ENCODE measurements at regions not wholly inside any gene's neighbourhood (a gene's known extent, or its start where the extent isn't known, plus 50 kb on each side); places are given as distances from the start of the nearest gene placed in this dataset.

DNA sequence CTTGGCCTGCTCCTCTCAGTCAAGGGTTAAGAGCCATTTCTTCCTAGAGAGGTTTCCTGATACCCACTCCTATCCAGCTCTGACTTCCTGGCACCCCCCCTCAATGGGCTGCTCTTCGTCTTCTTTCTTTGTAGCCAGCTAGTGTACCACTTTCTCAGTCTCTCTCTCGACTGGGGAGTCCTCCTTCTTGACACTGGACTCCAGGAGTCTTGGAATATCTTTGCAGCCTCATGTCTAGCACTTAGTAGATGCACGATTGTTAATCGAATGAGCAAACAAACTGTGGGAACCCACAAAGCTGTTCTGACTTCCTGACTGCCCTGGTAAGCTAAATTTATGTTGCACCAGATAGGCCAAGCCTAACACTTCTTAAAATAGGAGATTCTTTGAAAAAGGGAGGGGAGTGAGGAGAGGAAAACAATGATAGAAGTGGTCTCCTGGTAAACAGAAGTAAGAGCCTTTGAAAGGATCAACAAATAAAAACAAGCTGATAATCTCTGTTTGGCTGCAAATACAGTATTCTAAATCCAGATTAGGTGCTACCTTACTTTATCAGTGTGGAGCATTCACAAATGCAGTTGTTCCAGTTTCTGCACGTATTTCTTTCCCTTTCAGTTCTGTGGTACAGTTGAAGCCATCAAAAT is 160.1 kb upstream of the CITED2 start:
- no peak for DNase-seq (ENCODE audit: low read depth)
- H3K4me3 ChIP-seq (ENCODE audit: low read depth, low read length) = no peak overlapping the region
- TF ChIP-seq, protein P1, sequence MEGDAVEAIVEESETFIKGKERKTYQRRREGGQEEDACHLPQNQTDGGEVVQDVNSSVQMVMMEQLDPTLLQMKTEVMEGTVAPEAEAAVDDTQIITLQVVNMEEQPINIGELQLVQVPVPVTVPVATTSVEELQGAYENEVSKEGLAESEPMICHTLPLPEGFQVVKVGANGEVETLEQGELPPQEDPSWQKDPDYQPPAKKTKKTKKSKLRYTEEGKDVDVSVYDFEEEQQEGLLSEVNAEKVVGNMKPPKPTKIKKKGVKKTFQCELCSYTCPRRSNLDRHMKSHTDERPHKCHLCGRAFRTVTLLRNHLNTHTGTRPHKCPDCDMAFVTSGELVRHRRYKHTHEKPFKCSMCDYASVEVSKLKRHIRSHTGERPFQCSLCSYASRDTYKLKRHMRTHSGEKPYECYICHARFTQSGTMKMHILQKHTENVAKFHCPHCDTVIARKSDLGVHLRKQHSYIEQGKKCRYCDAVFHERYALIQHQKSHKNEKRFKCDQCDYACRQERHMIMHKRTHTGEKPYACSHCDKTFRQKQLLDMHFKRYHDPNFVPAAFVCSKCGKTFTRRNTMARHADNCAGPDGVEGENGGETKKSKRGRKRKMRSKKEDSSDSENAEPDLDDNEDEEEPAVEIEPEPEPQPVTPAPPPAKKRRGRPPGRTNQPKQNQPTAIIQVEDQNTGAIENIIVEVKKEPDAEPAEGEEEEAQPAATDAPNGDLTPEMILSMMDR (IDR thresholded peaks at IDR 0.05; ENCODE audit: control insufficient read depth, extremely low read depth, insufficient read depth) = no peak

DNA sequence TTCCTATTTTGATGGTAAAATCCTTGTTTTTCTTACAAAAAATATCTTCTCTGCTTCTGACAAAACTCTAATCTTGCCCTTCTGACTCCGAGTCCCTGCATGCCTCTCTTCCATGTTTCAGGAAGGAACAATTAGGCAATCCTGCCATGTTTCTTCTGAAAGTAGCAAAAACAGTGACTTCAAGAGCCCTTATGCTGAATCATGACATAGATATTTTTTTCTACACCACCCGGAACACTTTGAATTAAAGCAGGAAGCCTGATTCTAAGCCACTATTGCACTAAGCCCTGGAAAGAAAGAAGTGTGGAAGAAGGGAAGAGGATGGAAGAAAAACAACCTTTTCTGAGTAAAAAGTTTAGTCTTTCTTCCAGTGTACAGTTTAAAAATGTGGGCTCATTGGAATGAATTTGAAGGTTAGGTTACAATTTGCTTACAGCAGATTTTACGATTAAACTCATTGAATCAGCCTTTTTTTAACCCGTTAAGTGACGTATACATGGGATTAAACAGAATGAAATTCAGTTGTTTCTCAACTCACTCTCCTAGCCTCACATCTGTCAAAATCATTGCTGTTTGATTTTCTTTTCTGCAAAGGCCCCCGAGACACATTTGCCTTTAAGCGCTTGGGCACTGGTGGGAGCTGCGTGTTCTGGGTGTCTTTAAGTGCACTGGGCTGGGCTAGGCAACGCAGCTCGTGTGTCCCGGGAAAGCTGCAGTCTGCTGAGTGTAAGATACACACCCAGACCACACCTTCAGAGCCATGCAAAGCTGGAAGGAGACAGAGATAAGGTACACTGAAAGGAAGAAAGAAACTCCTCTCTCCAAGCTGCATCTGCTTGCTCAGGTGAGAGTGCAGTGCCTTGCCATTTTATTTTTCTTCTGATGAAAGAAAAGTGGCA is 159.4 kb upstream of the CITED2 start:
- H3K4me3 ChIP-seq (ENCODE audit: low read depth, low read length) = no peak overlapping the region
- no peak for DNase-seq (ENCODE audit: low read depth)
- TF ChIP-seq, protein P1 (IDR thresholded peaks at IDR 0.05; ENCODE audit: control insufficient read depth, extremely low read depth, insufficient read depth) = no peak

DNA sequence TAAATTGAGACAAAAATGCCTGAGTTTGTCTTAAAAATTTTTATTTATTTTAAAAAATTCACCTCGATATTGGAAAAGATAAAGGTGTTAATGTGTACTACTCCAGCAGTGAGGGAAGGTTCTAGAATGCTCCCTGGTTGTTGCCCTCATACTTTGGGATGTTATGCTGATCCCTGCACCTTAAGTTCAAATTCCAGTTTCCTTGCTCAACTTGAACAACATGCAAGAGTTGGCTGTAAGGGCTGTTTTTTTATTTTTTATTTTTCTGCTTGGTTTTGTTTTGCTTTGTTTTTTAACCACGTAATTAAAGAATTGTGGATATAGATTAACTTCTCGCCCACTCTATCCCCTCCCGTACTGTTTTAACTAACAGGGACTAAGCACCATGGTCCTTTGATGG is 158.7 kb upstream of the CITED2 start:
- no peak for DNase-seq (ENCODE audit: low read depth)
- TF ChIP-seq, protein P1 (IDR thresholded peaks at IDR 0.05; ENCODE audit: control insufficient read depth, extremely low read depth, insufficient read depth) = no peak
- H3K4me3 ChIP-seq (ENCODE audit: low read depth, low read length) = no peak overlapping the region

DNA sequence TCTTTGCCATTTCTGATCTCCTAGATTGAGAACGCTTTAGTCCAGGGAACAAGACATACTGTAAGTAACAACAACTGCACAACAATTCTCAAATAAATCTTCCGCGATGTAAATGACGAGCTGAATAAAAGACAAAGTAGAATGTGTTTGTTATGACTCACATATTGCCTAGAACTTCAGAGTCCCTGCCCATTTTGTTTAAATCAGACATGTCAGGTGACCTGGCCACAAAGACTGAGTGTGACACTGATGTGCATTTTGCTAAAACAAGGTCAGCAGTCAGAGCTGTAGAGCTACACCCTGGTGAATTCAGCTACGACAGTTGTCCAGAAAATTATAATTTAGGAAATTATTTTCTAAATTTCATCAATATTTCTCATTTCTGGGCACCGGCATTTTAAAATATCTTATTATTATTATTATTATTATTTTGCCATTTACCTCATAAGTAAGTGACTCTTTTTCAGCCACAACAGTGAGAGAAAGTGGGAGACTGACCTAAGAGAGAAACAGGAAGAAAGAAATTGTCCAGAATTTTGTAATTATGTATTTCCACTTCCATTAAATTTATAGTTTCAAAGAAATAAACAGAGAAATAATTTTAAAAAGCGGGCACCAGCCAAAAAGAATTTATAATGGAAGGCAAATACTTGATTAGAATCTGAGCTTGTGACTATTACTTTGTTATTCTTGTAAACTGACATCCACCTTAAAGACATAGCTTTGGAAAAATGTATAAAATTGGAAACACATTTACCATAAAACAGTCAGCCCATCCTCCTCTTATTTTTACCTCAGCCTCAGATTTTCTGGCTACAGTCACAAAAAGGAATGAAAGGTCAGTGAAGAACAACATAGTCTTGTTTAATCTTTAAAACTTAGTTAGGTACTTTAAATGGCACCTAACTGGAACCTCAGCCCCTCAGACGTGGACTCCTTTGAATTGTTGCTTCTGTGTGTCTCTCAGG is 157.0 kb upstream of the CITED2 start:
- TF ChIP-seq, protein P1 (IDR thresholded peaks at IDR 0.05; ENCODE audit: control insufficient read depth, extremely low read depth, insufficient read depth) = no peak
- DNase-seq (ENCODE audit: low read depth) = no peak

DNA sequence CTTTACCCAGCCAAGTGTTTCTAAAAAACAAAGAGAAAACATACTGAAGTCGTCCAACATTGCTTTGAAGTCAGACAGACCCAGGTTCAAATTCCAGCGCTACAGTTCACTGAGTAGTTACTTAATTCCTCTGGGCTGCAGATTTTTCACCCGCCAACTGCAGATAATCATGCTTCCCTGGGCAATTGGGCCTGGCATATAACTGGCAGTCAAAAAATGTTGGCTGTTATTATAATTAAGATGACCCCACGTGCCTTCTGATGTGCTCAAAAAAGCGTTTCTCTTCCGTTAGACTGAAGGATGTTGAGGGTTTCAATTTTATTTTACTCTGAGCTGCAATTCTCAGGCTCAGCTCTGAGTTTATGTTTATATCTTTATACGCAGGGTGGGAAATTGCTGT is 156.1 kb upstream of the CITED2 start:
- no peak overlapping the region for H3K4me3 ChIP-seq (ENCODE audit: low read depth, low read length)
- TF ChIP-seq, protein P1 (IDR thresholded peaks at IDR 0.05; ENCODE audit: control insufficient read depth, extremely low read depth, insufficient read depth) = no peak

More for the DNA sequence above, 157.0 kb upstream of the CITED2 start:
- no peak overlapping the region for H3K4me3 ChIP-seq (ENCODE audit: low read depth, low read length)

DNA sequence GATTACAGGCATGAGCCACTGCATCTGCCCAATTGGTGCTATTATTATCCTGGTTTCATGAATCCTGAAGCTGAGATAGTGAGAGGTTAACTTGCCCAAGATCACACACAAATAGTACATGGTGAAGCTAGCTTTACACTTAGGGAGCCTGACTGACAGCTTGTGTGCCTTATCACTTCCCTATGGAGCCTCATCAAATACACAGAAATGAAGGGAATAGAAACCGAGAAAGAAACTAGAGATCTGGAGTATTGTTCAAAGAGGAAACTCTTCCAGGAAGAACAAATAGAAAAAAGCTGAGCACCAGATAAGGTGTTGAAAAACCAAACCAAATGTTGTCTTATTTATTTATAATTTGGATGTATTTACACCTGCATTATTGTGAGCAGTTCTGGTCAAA is 155.0 kb upstream of the CITED2 start:
- H3K4me3 ChIP-seq (ENCODE audit: low read depth, low read length) = no peak overlapping the region
- no peak for DNase-seq (ENCODE audit: low read depth)

More for the DNA sequence above, 156.1 kb upstream of the CITED2 start:
- DNase-seq (ENCODE audit: low read depth) = no peak

More for the DNA sequence above, 155.0 kb upstream of the CITED2 start:
- TF ChIP-seq, protein P1 (IDR thresholded peaks at IDR 0.05; ENCODE audit: control insufficient read depth, extremely low read depth, insufficient read depth) = no peak
